HL-60 (cell line): ENCODE measurements at regions not wholly inside any gene's neighbourhood (a gene's known extent, or its start where the extent isn't known, plus 50 kb on each side); places are given as distances from the start of the nearest gene placed in this dataset.

Experiments used
- DNase-seq, 2 experiments: peaks; one replicate each; pipeline ENCODE4 v3.0.0-alpha.2; 2010 to 2020; ENCODE audit warnings: low read depth in 1 of 2, low spot score in 1 of 2
- H3K27ac ChIP-seq: fragments of 250-450 bp; sonication (Bioruptor Pico); replicated peaks from 2 replicates; pipeline ENCODE4 v1.5.1; 2020; ENCODE audit warnings: mild to moderate bottlenecking, moderate library complexity
- H3K27me3 ChIP-seq: fragments of 250-450 bp; sonication (Bioruptor Pico); 2 replicates; pipeline ENCODE4 v1.5.1; 2021; ENCODE audit warnings: mild to moderate bottlenecking, moderate library complexity; ENCODE audit not compliant: insufficient read depth, poor library complexity, severe bottlenecking
- H3K4me3 ChIP-seq: replicated peaks from 2 replicates; pipeline ENCODE4 v1.5.1; 2011; ENCODE audit warnings: mild to moderate bottlenecking, control low read depth, low read length; ENCODE audit not compliant: insufficient read depth
- CTCF ChIP-seq: IDR thresholded peaks from one replicate; pipeline ENCODE4 v1.5.1; 2011; ENCODE audit warnings: low read length, control low read depth, inconsistent platforms; ENCODE audit not compliant: insufficient read depth
- GABPA ChIP-seq: IDR thresholded peaks from 2 replicates; pipeline ENCODE4 v1.6.1; 2012; ENCODE audit warnings: low read depth
- POLR2AphosphoS5 ChIP-seq: IDR thresholded peaks from 2 replicates; pipeline ENCODE4 v1.6.1; 2012; ENCODE audit warnings: low read depth
- REST ChIP-seq: IDR thresholded peaks from 2 replicates; pipeline ENCODE4 v1.6.1; 2012; ENCODE audit warnings: low read depth; ENCODE audit not compliant: insufficient replicate concordance
- SPI1 ChIP-seq: IDR thresholded peaks from 2 replicates; pipeline ENCODE4 v1.6.1; 2012; ENCODE audit warnings: low read depth, mild to moderate bottlenecking, borderline replicate concordance

- Histone ChIP-seq H3K27me3 (no peaks in the 10 kb centered on the region), H3K4me3 (no peak overlapping the region), H3K27ac (no peak overlapping the region)
- TF ChIP-seq CTCF = no peak
- TF ChIP-seq GABPA = no peak
- no peak for TF ChIP-seq REST
- TF ChIP-seq SPI1 = no peak
- TF ChIP-seq POLR2AphosphoS5 = no peak
- DNase-seq = no peak
Observed at GRCh38 chr4:79613269-79613935, 205.4 kb upstream of the GK2 start.

GRCh38 chr4:79611026-79611425 is 203.0 kb upstream of the GK2 start:
- H3K4me3 ChIP-seq = no peak overlapping the region
- no peak overlapping the region for H3K27ac ChIP-seq
- no peaks in the 10 kb centered on the region for H3K27me3 ChIP-seq
- TF ChIP-seq GABPA (no peak), CTCF (no peak), SPI1 (no peak), POLR2AphosphoS5 (no peak), REST (no peak)
- DNase-seq = no peak

- no peak for DNase-seq
- TF ChIP-seq POLR2AphosphoS5 (no peak), CTCF (no peak), GABPA (no peak)
Observed at GRCh38 chr4:79609817-79610216, 201.8 kb upstream of the GK2 start.

GRCh38 chr4:79607979-79608378 is 200.0 kb upstream of the GK2 start:
- Histone ChIP-seq H3K4me3 (no peak overlapping the region), H3K27me3 (no peaks in the 10 kb centered on the region), H3K27ac (no peak overlapping the region)
- TF ChIP-seq CTCF (no peak), REST (no peak), SPI1 (no peak), POLR2AphosphoS5 (no peak), GABPA (no peak)
- no peak for DNase-seq

More at GRCh38 chr4:79609817-79610216, 201.8 kb upstream of the GK2 start:
- H3K4me3 ChIP-seq = no peak overlapping the region
- no peaks in the 10 kb centered on the region for H3K27me3 ChIP-seq
- H3K27ac ChIP-seq = no peak overlapping the region
